Renal pelvis (tissue), 1 donor: ENCODE measurements at regions not wholly inside any gene's neighbourhood (a gene's known extent, or its start where the extent isn't known, plus 50 kb on each side); places are given as distances from the start of the nearest gene placed in this dataset.
"Not testable (repeated sequence)": the region's sequence is repeated elsewhere in the genome, so short reads cannot be mapped to it uniquely, and the experiment has no call there.

Experiments used
- DNase-seq: peaks from one replicate; pipeline ENCODE4 v3.0.0-alpha.2; 2013

DNA sequence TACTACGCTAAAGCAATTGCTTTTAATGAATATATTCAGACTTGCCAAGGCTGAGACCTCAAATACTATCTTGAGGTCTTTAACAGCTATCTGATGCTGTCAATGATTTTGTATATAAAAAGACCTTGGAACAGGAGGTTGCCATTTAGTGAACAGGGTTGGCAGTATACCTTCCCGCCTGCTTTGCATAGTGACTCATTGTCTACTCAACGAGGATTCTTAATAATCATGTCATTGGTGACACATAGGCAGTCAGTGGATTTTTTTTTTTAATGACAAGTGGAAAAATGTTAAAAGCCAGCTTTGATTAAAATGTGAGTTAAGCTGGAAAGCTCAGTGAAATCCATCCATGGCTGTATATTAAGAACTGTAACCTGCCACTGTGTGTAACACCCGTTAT, 164.0 kb downstream of the ASMT start:
- no peak for DNase-seq

DNA sequence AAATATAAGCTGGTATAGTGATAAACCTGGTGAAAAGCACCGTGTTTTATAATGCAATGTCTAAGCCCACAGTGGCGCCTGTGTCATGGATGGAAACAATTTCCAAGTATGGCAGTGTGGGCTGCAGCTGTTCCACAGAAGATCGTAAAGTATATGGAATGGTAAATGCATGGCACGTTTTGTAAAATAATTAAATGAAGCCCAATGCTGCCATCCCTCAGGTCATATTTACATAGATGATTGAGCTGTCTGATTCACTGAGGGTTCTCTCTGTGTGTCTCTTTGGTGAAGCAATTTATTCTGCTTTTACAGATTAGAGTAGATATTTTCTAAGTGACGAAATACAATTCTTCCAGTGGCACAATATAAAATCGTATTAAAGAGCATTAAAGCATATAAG, 164.8 kb downstream of the ASMT start:
- no peak for DNase-seq

- no peak for DNase-seq
Observed at GRCh38 chrX:1781766-1782165, 166.9 kb downstream of the ASMT start.

GRCh38 chrX:1784773-1785172, 169.9 kb downstream of the ASMT start:
- DNase-seq: no peak

DNA sequence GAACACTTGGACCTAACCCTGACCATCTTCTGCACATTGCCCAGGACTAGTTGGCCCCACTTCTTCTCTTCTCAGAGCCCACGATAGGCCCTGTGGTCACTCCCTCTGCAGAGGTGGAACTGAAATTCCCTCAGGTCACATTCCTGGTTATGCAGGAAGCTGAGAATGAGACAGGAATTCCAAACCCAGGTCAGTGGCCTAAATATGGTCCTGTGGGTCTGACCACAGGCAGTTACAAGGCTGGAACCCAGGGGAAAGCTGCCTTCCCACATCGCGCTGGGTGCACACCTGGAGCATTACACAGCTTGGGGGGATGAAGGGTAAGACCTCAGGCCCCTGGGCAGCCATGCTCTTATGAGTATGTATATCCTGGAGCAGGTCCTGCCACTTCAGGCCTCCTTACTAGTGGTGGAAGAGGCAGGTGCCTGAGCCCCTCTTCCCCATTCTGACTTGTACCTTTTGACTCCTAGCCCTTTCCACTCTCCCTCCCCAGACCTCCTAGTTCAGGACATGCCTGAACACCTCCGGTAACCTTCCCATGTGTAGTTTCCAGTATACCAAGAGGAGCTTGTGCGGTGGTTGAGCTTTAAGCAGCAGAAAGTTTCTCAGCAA, 173.5 kb downstream of the ASMT start:
- no peak for DNase-seq

DNA sequence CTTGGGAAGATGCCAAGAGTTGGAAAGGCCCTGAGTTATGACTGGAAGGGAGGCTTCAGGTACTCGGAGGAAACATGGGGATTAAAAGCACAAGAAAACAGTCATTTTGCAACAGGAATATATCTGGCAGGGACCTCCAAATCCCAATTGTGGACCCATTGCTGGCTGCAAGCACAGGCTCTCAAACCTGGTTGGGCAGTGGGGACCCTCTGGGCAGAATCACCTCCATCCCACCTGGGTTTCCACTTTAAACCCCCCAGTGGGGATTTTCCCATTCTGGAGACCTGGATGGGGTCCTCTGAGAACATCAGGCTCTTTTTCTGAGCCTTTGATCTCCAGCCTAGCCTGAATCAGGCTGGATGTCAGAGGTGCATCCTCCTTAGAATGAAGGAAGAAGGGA, 177.8 kb downstream of the ASMT start:
- DNase-seq: no peak

GRCh38 chrX:1794586-1794985, 179.7 kb downstream of the ASMT start:
- no peak for DNase-seq

DNA sequence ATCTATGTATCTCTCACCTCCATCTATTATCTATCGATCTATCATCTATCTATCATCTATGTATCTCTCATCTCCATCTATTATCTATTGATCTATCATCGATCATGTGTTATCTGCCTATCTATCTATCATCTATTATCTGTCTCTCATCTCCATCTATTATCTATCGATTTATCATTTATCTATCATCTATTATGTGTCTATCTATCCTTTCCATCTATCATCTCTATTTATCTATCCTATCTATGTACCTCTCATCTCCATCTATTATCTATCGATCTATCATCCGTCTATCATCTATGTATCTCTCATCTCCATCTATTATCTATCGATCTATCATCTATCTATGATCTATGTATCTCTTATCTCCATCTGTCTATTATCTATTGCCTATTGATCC, 188.1 kb downstream of the ASMT start:
- no peak for DNase-seq

DNA sequence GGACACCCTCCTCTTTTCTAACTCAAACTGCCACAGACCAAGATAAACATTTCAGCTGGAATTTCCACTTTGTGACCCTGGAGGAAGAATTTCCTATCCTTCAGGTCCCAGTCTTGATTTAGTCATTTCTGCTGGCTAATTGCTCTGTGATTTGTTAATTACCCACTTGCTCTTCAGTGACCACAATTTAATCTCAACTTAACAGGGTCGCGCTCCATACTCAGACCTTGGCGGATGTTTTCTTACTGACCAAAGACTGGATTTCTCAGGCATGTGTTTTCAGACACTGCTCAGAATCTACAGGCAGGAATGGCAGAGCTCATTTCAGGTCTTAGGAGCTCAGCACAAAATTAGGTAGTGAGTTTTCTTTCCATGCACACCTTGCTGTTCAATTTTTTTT, 188.9 kb downstream of the ASMT start:
- DNase-seq: no peak

GRCh38 chrX:1807301-1807731, 192.5 kb downstream of the ASMT start:
- peak; percentile 65 for DNase-seq

GRCh38 chrX:1809581-1809980, 194.7 kb downstream of the ASMT start:
- no peak for DNase-seq

DNA sequence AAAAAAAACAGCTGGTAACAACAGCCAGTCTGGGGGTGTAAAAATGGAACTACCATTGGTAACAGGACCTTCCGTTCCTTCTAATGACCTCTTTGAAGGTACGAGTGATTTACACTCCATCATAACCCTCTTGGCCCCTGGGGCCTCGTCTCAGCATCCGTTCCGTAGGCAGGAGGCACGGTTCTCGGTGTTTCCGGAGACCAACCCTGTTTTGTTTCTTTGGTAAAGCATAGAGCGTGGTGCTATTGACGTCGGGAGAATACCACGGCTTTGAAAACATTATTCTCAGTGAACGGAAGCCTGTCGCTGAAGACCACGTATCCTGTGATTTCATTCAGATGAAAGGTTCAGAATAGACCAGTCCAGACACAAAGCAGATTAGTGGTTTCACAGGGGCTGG, 198.9 kb downstream of the ASMT start:
- peak; percentile 54 for DNase-seq

GRCh38 chrX:1815456-1816175, 200.8 kb downstream of the ASMT start:
- DNase-seq: no peak

DNA sequence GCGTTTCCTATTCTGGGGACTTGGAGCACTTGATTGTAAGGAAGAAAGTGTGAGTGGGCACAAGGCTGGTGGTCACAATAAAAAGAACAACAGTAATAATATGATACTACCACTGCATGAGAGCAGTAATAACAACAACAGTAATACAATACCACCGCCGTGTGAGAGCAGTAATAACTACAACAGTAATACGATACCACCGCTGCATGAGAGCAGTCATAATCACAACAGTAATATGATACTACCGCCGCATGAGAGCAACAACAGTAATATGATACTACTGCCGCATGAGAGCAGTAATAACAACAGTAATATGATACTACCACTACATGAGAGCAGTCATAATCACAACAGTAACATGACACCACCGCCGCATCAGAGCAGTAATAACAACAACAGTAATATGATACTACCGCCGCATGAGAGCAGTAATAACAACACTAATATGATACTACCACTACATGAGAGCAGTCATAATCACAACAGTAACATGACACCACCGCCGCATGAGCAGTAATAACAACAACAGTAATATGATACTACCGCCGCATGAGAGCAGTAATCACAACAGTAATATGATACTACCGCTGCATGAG, 201.6 kb downstream of the ASMT start:
- not testable (repeated sequence) for DNase-seq

GRCh38 chrX:1821846-1822245, 207.0 kb downstream of the ASMT start:
- no peak for DNase-seq

- no peak for DNase-seq
Observed at GRCh38 chrX:1824855-1825254, 210.0 kb downstream of the ASMT start.

GRCh38 chrX:1833656-1834360, 218.9 kb downstream of the ASMT start:
- no peak for DNase-seq

DNA sequence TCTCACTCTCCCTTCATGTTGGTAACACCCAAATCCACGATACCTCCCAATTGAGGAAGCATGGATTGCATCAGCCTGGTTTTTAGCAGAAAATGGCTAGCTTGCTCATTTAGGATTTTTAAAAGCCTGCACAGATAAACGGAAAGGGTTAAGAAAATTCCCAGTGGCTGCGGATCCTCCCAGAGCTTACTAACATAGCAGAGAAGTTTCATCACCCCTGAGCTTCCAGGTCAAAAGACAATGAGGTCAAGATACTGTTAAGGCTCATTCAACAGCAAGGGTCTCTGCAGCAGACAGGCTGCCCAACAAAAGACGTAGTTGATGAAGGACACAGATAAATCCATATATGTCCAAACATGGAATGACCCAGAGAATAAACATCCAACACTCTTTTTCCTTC, 220.2 kb downstream of the ASMT start:
- DNase-seq: no peak

GRCh38 chrX:1836683-1837082, 221.8 kb downstream of the ASMT start:
- DNase-seq: no peak

- DNase-seq: no peak
Observed at GRCh38 chrX:1841746-1842145, 226.9 kb downstream of the ASMT start.

DNA sequence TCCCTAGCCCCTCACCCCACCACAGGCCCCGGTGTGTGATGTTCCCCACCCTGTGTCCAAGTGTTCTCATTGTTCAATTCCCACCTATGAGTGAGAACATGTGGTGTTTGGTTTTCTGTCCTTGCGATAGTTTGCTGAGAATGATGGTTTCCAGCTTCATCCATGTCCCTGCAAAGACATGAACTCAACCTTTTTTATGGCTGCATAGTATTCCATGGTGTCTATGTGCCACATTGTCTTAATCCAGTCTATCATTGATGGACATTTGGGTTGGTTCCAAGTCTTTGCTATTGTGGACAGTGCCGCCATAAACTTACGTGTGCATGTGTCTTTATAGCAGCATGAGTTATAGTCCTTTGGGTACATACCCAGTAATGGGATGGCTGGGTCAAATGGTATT, 232.1 kb downstream of the ASMT start:
- not testable (repeated sequence) for DNase-seq

- not testable (repeated sequence) for DNase-seq
Observed at GRCh38 chrX:1847790-1848189, 232.9 kb downstream of the ASMT start.

- no peak for DNase-seq
Observed at GRCh38 chrX:1851527-1851926, 236.7 kb downstream of the ASMT start.
